ENCODE measurements at regions not wholly inside any gene's neighbourhood (a gene's known extent, or its start where the extent isn't known, plus 50 kb on each side); places are given as distances from the start of the nearest gene placed in this dataset.

- TF ChIP-seq POLR2AphosphoS5 (IDR thresholded peaks at IDR 0.05) (no peak), POLR2A (IDR thresholded peaks at IDR 0.05) (no peak)
- Histone ChIP-seq H3K36me3 (no peaks in the 10 kb centered on the region), H3K4me1 (no peaks in the 10 kb centered on the region), H3K9me3 (no peaks in the 10 kb centered on the region), H3K27ac (no peak overlapping the region), H3K27me3 (no peaks in the 10 kb centered on the region), H3K4me3 (no peak overlapping the region)
- intact Hi-C loops (cut with DNase I; ENCODE audit: low total_unique reads), result no loop called here
- WGBS, 5 donors, result 50 to 64% (median 60%) methylated on average over 5 of the region's 5 CpGs
- DNase-seq, result no peak
Measured at GRCh38 chr11:18878211-18878610, 61.0 kb downstream of the MRGPRX1 start.

DNA sequence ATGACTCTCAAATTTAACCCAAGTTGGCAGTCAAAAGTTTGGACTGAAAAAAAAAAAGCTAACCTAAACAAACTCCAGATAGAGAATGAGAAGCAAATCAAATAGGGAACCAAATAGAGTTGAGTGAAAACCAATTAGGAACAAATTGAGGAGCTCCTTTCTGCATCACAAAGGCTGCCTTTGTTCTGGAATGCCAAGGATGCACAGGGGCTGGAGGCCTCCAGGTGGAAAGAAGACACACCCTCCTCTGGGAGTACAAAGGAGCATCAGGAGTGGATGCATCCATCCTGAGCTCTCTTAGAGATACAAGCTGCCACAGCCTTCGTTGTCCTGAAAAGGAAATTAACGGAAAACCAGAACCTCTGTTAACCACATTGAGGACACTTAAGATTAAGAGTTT lies 73.3 kb downstream of the MRGPRX1 start:
- 70 to 79% (median 76%) methylated on average over 2 of the region's 2 CpGs for whole genome bisulfite sequencing, 5 donors
- H3K36me3 ChIP-seq, result no peaks in the 10 kb centered on the region

DNA sequence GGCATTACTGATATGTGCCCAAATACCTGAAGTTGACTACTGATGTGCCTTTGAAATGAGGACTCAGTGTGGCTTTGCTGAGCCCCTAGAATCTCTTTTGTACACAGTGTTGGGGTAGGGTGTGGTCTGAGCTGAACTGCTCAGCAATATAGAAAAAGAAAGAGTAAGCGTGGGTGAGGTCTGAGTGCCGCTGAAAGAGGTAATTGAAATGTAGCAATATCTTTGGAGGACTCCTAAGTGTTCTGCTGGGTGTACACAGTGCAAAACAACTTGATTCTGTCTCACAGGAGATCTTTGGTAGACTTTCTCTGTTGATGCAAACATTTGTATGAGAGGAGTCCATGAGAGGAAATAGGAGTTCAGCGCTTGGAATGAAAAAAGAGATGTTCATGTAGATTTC lies 73.7 kb upstream of the PTPN5 start:
- no peaks in the 10 kb centered on the region for H3K27me3 ChIP-seq
- H3K4me3 ChIP-seq, result no peak overlapping the region
- peaks cover 0 to 9% (median 4%) of the 10 kb centered on the region in 4 donors for H3K9me3 ChIP-seq
- intact Hi-C loops (cut with DNase I; ENCODE audit: low total_unique reads), result no loop called here
- no peaks in the 10 kb centered on the region for H3K4me1 ChIP-seq
- no peak overlapping the region for H3K27ac ChIP-seq
- TF ChIP-seq POLR2A (IDR thresholded peaks at IDR 0.05), result no peak
- no peak for TF ChIP-seq EP300 (IDR thresholded peaks at IDR 0.05)
- TF ChIP-seq, protein P1, sequence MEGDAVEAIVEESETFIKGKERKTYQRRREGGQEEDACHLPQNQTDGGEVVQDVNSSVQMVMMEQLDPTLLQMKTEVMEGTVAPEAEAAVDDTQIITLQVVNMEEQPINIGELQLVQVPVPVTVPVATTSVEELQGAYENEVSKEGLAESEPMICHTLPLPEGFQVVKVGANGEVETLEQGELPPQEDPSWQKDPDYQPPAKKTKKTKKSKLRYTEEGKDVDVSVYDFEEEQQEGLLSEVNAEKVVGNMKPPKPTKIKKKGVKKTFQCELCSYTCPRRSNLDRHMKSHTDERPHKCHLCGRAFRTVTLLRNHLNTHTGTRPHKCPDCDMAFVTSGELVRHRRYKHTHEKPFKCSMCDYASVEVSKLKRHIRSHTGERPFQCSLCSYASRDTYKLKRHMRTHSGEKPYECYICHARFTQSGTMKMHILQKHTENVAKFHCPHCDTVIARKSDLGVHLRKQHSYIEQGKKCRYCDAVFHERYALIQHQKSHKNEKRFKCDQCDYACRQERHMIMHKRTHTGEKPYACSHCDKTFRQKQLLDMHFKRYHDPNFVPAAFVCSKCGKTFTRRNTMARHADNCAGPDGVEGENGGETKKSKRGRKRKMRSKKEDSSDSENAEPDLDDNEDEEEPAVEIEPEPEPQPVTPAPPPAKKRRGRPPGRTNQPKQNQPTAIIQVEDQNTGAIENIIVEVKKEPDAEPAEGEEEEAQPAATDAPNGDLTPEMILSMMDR (IDR thresholded peaks at IDR 0.05), result no peak
- no peak for TF ChIP-seq POLR2AphosphoS5 (IDR thresholded peaks at IDR 0.05)
- H3K36me3 ChIP-seq, result no peaks in the 10 kb centered on the region
- DNase-seq, result no peak
- 57 to 78% (median 72%) methylated on average over 3 of the region's 3 CpGs for WGBS, 5 donors

More for the DNA sequence above, 73.3 kb downstream of the MRGPRX1 start:
- Histone ChIP-seq H3K27me3 (no peaks in the 10 kb centered on the region), H3K4me3 (no peak overlapping the region), H3K4me1 (no peaks in the 10 kb centered on the region), H3K27ac (no peak overlapping the region), H3K9me3 (peaks cover 0 to 9% (median 4%) of the 10 kb centered on the region in 4 donors)
- intact Hi-C loops (cut with DNase I; ENCODE audit: low total_unique reads), result no loop called here
- no peak for DNase-seq
- TF ChIP-seq POLR2A (IDR thresholded peaks at IDR 0.05) (no peak), EP300 (IDR thresholded peaks at IDR 0.05) (no peak), POLR2AphosphoS5 (IDR thresholded peaks at IDR 0.05) (no peak)
- TF ChIP-seq, protein P1 (IDR thresholded peaks at IDR 0.05), result no peak

DNA sequence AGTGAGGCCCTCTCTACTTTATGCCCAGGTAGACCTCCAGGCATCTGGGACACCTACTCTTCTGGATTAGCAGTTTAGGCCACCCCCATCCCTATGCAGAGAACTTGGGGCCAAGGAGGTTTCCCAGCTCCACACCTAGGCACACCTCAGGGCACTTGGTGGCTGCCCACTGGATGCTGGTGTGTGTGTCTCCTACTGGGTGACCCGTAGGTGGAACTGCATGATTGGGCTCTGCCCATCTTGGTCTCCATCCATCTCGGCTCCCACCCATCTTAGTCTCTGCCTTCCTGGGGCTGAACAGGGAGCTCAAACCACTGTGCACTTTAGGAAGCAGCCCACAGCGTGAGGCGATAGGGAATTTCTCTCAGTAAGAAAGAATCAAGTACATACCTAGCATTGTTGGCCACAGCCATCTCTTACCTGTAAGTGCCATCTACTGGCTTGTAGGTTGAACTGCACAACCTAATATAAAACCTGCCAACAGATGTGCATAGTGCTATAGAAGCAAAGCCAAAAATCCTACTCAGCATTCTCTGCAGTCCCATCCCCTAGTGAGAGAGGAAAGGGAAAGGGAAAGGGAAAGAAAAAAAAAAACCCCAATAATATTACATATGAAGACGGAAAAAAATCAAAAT lies 61.6 kb upstream of the PTPN5 start:
- no peaks in the 10 kb centered on the region for H3K36me3 ChIP-seq
- WGBS, 5 donors, result 26 to 32% (median 29%) methylated on average over 5 of the region's 5 CpGs
- peaks cover 0 to 12% (median 10%) of the 10 kb centered on the region in 4 donors for H3K9me3 ChIP-seq
- no peak overlapping the region for H3K27ac ChIP-seq
- peak in 1 of 2 donors; percentile 46 for DNase-seq
- intact Hi-C loops (cut with DNase I; ENCODE audit: low total_unique reads), result no loop called here
- H3K4me1 ChIP-seq, result no peaks in the 10 kb centered on the region
- peaks cover 0 to 15% (median 0%) of the 10 kb centered on the region in 3 donors for H3K27me3 ChIP-seq
- no peak overlapping the region for H3K4me3 ChIP-seq
- no peak for TF ChIP-seq EP300 (IDR thresholded peaks at IDR 0.05)
- TF ChIP-seq, protein P1 (IDR thresholded peaks at IDR 0.05), result peak in 2 of 7 experiments; percentile 23 to 30
- no peak for TF ChIP-seq POLR2AphosphoS5 (IDR thresholded peaks at IDR 0.05)

DNA sequence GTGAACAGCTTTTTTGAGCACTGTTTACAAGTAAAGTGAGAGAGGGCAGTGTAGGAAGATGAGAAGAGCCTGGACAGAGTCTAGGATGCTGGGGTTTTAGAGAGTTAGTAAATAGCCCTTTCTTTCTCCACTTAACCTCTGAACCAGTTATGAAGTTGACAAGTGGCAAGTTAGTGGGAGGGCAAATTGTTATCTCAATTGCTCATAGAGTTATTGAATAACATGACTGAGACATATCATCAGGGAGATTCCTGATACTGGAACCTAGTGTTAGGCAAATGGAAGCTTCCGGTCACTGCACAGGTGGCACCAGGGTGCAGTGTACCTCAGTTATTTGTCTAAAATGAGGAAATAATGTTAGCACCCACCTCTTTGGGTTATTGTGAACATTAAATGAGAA lies 57.8 kb upstream of the PTPN5 start:
- TF ChIP-seq POLR2A (IDR thresholded peaks at IDR 0.05) (no peak), POLR2AphosphoS5 (IDR thresholded peaks at IDR 0.05) (no peak)
- no peak for DNase-seq
- no peaks in the 10 kb centered on the region for H3K36me3 ChIP-seq
- H3K9me3 ChIP-seq, result peaks cover 0 to 4% (median 2%) of the 10 kb centered on the region in 4 donors
- 50 to 77% (median 62%) methylated on average over 1 of the region's 1 CpG for WGBS, 5 donors
- intact Hi-C loops (cut with DNase I; ENCODE audit: low total_unique reads), result no loop called here
- no peak overlapping the region for H3K4me3 ChIP-seq
- H3K27ac ChIP-seq, result no peak overlapping the region
- no peaks in the 10 kb centered on the region for H3K4me1 ChIP-seq
- peaks cover 0 to 16% (median 0%) of the 10 kb centered on the region in 3 donors for H3K27me3 ChIP-seq
